ENCODE measurements at regions not wholly inside any gene's neighbourhood (a gene's known extent, or its start where the extent isn't known, plus 50 kb on each side); places are given as distances from the start of the nearest gene placed in this dataset.

DNA sequence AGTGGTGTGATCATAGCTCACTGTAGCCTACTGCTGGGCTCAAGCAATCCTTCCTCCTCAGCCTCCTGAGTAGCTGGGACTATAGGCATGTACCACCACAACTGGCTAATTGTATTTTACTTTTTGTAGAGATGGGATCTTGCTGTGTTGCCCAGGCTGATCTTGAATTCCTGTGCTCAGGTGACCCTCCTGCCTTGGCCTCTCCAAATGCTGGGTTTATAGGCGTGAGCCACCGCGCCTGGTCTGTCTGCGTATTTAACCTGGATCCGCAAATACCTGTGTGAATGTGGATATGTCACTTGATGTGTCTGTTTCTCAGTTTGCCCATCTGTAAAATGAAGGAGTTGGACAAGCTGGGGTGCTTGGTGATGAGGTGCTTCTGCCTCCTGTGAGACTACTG lies 123.9 kb downstream of the BAMBI start:
- no peak for DNase-seq (ENCODE audit: low read depth, low spot score)
- Histone ChIP-seq H3K27ac (ENCODE audit: control insufficient read depth, insufficient read depth, low read length) (no peak overlapping the region), H2AFZ (ENCODE audit: control insufficient read depth, low read length) (no peak overlapping the region), H3K27me3 (ENCODE audit: control insufficient read depth, extremely low read depth, insufficient read depth, low read length) (peaks cover 4% of the 10 kb centered on the region), H3K36me3 (ENCODE audit: control insufficient read depth in 2 of 2, extremely low read depth in 1 of 2, insufficient read depth in 2 of 2, low read length in 2 of 2) (no peaks in the 10 kb centered on the region), H3K9me1 (ENCODE audit: control insufficient read depth, extremely low read depth, insufficient read depth, low read length) (no peaks in the 10 kb centered on the region), H3K4me1 (ENCODE audit: control insufficient read depth, extremely low read depth, insufficient read depth, low read length) (no peaks in the 10 kb centered on the region), H3K79me2 (ENCODE audit: control insufficient read depth, insufficient read depth, low read length) (no peaks in the 10 kb centered on the region), H4K20me1 (ENCODE audit: control insufficient read depth, extremely low read depth, insufficient read depth, low read length) (no peaks in the 10 kb centered on the region), H3K4me2 (ENCODE audit: control insufficient read depth, extremely low read depth, insufficient read depth, low read depth, low read length) (no peak overlapping the region), H3K9ac (ENCODE audit: control insufficient read depth, extremely low read depth, insufficient read depth, low read length) (no peak overlapping the region), H3K4me3 (ENCODE audit: control insufficient read depth in 2 of 3, extremely low read depth in 1 of 3, insufficient read depth in 2 of 3, low read depth in 1 of 3, low read length in 3 of 3) (no peak overlapping the region), H3K9me3 (ENCODE audit: control insufficient read depth, low read depth, low read length) (no peaks in the 10 kb centered on the region)
- FAIRE-seq: no peak
- dilution Hi-C loops (cut with MboI; ENCODE audit: extremely low pct_ligation_motif_present, low sequenced_read_pairs): no loop called here
- TF ChIP-seq EZH2 (IDR thresholded peaks at IDR 0.05; ENCODE audit: low read length) (no peak), CTCF (optimal IDR thresholded peaks at IDR 0.05 in 1 of 3, IDR thresholded peaks at IDR 0.05 in 1 of 3, conservative IDR thresholded peaks at IDR 0.05 in 1 of 3; ENCODE audit: extremely low read depth in 1 of 3, insufficient read depth in 2 of 3, low read length in 3 of 3) (no peak)

- no peak for FAIRE-seq
- H3K9ac ChIP-seq (ENCODE audit: control insufficient read depth, extremely low read depth, insufficient read depth, low read length): no peak overlapping the region
- no peaks in the 10 kb centered on the region for H3K4me1 ChIP-seq (ENCODE audit: control insufficient read depth, extremely low read depth, insufficient read depth, low read length)
- no peaks in the 10 kb centered on the region for H4K20me1 ChIP-seq (ENCODE audit: control insufficient read depth, extremely low read depth, insufficient read depth, low read length)
- TF ChIP-seq CTCF (optimal IDR thresholded peaks at IDR 0.05 in 1 of 3, IDR thresholded peaks at IDR 0.05 in 1 of 3, conservative IDR thresholded peaks at IDR 0.05 in 1 of 3; ENCODE audit: extremely low read depth in 1 of 3, insufficient read depth in 2 of 3, low read length in 3 of 3) (no peak), EZH2 (IDR thresholded peaks at IDR 0.05; ENCODE audit: low read length) (no peak)
- dilution Hi-C loops (cut with MboI; ENCODE audit: extremely low pct_ligation_motif_present, low sequenced_read_pairs): no loop called here
- H3K9me3 ChIP-seq (ENCODE audit: control insufficient read depth, low read depth, low read length): no peaks in the 10 kb centered on the region
- no peaks in the 10 kb centered on the region for H3K79me2 ChIP-seq (ENCODE audit: control insufficient read depth, insufficient read depth, low read length)
- no peaks in the 10 kb centered on the region for H3K36me3 ChIP-seq (ENCODE audit: control insufficient read depth in 2 of 2, extremely low read depth in 1 of 2, insufficient read depth in 2 of 2, low read length in 2 of 2)
- H3K4me2 ChIP-seq (ENCODE audit: control insufficient read depth, extremely low read depth, insufficient read depth, low read depth, low read length): no peak overlapping the region
- peaks cover 4% of the 10 kb centered on the region for H3K27me3 ChIP-seq (ENCODE audit: control insufficient read depth, extremely low read depth, insufficient read depth, low read length)
- H3K9me1 ChIP-seq (ENCODE audit: control insufficient read depth, extremely low read depth, insufficient read depth, low read length): no peaks in the 10 kb centered on the region
- H3K27ac ChIP-seq (ENCODE audit: control insufficient read depth, insufficient read depth, low read length): no peak overlapping the region
- DNase-seq (ENCODE audit: low read depth, low spot score): no peak
- no peak overlapping the region for H2AFZ ChIP-seq (ENCODE audit: control insufficient read depth, low read length)
- H3K4me3 ChIP-seq (ENCODE audit: control insufficient read depth in 2 of 3, extremely low read depth in 1 of 3, insufficient read depth in 2 of 3, low read depth in 1 of 3, low read length in 3 of 3): no peak overlapping the region
Observed at GRCh38 chr10:28801869-28802268, 124.5 kb downstream of the BAMBI start.
